Left hindlimb (tissue), 1 donor: ENCODE measurements at regions not wholly inside any gene's neighbourhood (a gene's known extent, or its start where the extent isn't known, plus 50 kb on each side); places are given as distances from the start of the nearest gene placed in this dataset.
A peak's percentile ranks its signal among the peaks of the same experiment; 100 is the strongest.

Experiments used
- DNase-seq: peaks from one replicate; pipeline ENCODE4 v3.0.0-alpha.2; 2018

DNA sequence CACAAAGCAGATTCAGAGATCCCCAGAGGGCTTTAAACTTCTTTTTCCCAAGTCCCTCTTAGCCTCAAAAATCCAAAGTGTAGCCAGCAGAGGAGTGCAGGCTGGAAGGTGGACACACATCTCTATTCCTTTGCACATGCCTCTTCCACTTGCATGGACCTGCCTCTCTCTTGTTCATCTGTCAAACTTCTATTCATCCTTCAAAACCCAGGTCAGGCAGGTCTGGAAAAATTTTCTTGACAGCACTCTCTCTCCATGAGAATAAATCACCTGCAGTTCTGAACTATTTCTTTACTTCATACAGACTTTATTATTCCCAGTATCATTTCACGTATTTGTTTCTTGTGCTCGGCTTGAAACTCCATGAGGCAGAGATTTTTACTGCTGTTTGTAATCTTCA is 127.5 kb downstream of the SS18 start:
- DNase-seq = no peak

DNA sequence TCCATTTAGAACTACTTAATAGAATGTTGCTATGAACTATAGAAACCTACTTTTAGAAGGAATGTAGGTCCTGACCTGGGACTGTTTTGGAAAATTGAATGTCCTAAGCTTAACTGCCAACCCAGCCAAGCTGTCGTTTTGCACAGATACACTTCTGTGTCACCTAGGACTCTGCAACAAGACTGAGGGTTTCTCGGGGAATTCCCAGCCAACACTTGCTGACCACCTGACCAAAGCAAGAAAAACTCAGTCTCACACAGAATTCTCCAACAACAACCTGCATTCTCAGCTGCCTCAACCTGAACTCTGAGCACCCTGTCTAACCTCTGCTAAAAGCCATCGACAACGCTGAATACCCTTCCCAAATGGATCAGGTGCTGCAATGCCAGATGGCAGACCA is 128.2 kb downstream of the SS18 start:
- no peak for DNase-seq

DNA sequence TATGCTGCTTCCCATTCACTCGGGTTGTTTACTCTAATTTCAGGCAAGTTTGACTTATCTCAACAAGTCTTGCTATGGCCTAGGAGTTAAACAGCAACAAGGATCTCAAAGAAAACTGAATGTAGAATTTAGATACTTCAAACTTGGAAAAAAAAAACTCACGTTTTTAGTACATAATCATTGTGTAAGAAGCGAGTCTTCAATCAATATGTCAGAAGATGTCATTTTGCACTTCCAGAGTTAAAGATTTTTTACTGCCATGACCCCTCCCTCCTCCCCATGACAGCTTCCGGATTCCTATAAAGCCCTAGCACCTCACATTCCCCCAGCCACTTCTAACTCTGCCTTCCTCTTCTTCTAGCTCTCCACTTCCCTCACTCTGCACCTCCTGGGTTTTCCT is 133.4 kb downstream of the SS18 start:
- no peak for DNase-seq

DNA sequence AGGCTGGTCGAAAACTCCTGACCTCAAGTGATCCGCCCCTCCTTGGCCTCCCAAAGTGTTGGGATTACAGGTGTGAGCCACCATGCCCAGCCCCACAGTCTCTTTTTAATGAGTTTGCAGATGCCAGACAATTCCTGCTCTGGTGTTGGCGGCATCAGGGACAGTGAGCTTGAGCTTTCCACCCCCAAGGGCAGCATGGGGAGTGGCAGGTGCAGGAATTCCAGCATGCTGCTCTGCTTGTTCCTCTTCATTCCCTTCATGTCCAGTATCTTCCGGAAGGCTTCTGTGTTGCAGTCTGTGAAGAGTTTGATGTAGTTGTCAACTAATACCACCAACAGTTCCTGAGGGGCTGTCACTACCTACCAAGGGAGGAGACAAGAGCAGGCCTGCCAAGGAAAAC is 137.3 kb downstream of the SS18 start:
- no peak for DNase-seq

DNA sequence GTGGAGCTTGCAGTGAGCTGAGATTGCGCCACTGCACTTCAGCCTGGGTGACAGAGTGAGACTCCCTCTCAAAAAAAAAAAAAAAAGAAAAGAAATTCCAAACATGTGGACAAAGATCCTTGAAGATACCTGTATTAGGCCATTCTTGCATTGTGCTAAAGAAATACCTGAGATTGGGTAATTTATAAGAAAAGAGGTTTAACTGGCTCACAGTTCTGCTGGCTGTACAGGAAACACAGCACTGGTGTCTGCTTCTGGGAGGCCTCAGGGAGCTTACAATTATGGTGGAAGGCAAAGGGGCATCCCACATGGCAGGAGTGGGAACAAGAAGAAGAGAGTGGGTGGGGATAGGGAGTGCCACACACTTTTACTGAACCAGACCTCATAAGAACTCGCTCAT is 140.1 kb downstream of the SS18 start:
- DNase-seq = no peak

DNA sequence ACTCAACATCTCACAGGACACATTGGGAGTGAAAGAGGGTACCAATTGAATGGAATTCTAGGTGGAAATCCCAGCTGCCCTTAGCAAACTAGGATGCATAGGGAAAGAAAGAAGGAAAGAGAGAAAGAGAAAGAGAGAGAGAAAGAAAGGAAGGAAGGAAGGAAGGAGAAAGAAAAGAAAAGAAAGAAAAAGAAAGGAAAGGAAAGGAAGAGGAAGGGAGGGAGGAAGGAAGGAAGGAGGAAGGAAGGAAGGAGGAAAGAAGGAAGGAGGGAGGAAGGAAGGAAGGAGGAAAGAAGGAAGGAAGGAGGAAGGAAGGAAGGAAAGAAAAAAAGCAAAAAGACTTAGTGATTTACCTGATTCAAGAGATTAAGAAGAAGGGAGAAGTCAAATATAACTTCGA is 143.9 kb downstream of the SS18 start:
- DNase-seq = no peak

DNA sequence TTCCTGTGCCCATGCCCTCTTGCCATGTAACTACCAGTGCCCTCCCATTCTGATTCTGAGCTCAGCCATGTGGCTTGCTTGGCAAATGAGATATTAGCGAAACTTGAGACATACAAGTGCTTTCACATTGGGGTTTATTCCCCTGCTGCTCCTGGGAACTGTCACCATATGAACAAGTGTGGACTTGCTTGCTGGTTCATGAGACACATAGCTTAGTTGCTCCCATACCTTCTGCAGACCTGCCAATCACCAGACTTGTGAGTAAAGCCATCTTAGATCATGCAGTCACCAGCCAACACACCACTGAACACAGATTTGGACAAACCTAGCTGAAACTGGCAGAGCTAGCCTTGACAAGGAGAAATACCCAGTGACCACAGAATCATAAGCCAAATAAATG is 155.1 kb downstream of the SS18 start:
- DNase-seq = no peak

DNA sequence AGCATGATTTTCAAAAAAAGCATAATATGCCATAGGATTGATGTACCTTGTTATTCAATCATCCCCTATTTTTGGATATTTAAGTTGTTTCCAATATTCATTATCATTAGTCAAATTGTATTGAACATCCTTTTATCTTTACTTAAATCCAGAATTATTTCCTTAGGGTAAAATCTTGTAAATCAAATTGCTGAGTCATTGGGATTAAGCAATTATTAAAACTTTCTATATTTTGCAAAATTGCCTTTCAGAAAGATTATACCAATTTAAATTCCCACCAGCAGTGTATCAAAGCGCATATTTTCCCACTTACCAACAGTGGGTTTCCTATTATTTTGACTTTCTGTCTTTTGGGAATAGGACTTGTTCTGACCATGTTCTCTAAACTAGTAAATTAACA is 159.3 kb downstream of the SS18 start:
- no peak for DNase-seq

DNA sequence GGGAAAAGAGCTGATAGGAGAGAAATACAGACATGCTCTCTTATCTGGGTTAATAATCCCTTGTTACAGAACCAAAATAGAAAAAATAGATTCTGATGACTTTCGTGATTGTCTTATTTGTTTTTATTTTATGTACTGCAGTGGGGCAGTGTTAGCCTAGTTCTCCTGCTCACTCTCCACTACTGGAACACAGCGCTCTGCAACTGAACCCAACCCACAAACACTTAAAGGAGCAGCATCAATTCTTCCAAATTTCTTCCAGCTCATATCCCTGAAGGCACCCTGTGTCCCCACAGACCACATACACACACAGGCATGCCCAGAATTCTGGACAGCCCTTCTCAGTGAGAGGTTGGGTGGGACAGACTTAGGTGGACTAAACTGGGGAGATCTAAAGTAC is 160.6 kb downstream of the SS18 start:
- DNase-seq = no peak

DNA sequence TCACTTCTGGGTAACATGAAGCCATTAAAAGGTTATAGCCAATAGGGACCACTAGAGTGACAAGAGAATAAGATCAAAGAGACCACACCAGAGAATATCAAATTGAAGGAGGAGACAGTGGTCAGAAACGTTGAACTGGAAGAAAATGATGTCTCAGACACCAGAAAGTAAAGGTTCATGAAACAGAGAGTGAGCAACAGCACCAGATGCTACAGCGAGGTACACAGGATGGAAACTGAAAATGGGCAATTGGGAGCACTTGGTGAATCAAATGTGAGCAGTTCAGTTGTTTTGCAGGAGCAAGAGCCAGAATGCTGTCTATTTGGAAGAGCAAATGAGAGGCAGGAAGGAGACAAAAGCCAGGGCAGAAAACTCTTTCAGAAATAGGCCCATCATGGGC is 162.6 kb downstream of the SS18 start:
- no peak for DNase-seq

DNA sequence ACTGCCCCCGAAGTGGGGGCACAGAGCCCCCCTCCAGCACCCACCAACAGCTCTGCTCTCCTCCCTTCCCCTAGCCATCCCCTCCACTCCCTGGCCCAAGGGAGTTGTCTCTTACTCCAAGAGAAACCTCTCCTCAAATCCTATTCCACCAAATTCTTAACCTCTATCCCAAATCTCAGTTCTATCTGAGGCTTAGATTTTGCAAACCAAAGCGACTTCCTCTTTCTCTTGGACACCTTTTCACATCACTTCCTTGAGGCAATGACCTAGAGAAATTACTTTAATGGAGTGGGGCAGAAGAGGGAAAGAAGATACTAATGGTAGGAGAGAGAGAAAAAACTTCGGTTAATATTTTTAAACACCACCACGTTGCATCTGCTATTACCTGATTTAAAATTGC is 167.2 kb downstream of the SS18 start:
- DNase-seq = no peak

DNA sequence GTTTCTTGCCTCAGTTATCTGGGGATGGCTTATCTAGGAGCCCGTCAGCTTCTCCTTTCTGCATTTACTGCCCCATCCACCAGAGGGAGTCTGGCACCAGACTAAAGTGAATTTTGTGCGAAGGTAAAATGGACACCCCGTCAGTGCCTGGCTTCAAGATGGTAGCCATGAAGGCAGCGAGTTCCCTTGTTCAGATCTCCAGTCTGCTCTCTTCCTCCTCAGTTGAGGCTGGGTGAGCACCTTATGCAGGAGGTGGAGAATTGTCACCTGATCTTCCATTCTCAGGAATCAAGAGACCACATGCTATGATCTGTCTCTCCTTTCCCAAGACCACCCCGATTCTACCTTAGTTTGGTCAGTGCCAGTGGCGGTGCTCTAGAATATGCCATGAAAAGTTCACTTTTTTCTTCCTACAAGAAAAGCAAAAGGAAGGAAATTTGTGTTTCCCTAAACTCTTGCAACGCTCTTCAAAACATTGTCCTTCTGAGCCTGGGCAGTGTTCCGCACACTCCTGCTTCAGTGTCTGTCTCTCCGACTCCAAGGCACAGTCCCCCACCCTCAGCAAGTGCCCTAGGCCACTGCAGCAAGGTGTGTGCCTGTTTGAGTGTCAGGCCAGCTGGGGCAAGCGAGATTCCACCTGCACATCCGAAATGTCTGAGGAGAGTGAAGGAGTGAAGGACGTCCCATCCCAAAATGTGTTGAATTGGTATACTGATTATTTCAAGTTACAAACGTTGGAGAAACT is 168.6 kb downstream of the SS18 start:
- DNase-seq = no peak

DNA sequence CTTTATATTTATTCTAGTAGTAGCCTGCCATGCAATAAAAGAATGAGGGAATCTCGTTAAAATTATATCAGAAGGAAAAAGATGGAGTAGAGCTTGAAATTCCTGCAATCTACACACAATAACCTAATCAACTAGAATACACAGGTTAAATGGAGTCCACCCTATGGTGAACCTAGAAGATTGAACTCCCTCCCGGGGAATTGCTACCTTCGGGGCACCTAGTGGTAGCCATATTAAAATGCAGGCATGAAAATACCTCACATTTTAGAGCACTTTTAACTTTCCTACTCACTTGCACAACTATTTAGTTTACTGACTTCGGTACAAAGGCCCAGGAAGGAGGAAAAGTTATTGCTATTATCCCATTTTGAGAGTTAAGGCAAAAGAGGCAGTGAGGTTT is 174.5 kb downstream of the SS18 start:
- no peak for DNase-seq

DNA sequence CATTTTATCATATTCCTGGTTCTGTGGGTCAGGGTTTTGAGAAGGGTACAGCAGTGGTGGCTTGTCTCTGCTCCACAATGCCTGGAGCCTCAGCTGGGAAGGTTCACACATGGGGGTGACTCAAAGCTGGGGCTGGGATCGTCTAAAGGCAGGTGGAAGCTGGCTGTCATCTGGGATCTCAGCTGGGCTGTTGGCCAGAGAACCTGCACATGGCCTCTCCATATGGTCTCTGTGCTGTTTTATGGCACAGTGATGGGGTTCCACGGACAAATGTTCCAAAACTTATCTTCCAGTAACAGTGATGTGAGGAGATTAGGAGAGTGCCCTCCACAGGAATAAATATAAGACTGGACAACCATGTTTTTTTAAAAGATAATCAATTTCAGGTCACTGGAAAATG is 191.4 kb downstream of the SS18 start:
- DNase-seq = no peak

DNA sequence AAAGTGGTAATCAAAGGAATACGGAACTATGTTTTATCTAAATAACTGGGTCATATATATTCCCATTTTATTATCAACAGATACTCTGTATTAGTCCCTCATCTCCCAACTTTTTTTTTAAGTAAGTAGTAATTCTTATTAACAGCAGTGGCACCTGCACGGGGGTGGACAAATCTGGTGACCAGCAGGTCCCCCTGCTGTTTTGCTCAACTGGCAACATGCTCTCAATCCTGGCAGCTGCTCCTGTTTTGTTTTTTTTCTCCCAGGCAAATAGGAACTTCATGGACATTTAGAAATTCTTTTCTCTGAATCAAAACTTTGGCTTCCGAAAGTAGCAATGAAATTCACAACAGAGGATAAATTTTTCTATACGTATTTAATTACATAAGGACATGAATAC is 193.5 kb downstream of the SS18 start:
- no peak for DNase-seq

DNA sequence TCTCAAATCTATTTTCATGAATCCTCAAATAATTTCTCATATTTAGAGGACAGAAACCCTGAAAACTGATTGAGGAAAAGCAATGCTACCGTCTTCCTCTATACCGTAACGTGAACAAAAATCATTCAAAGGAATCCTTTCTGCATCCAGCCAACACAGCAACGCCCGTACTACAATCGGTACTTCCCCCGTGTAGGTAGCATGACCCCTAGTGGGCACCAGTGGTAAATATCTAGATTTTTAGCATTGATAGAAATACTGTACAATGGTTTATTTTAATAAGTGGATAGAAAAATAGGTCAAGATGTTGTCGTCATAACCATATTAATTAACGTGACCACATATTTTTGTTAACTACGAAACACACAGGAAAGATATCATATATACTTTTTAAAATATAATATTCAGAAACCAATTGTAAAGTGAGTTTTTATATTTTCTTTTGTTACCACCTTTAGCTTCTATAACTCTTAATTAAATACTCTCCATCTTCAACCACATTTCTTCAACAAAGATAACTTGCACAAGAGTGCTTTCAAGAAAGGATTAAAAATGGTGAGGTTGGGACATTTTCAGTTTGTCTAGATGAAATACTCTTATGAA is 194.1 kb downstream of the SS18 start:
- peak; percentile 48 for DNase-seq

DNA sequence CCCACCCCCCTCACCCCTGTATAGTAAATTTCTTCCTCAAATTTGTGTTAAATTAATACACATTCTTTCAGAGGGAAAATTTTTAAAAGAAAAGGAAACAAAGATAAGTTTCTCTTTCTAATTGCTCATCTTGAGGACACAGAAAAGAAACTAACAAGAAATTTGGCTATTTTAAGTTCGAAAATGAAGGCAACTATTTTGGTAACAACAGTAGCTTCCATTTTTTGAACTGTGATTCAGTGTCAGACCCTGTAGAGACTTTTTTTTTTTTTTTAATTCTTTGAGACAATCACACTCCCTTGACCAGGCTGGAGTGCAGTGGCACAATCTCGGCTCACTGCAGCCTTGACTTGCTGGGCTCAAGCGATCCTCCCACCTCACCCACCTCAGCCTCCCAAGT is 194.9 kb downstream of the SS18 start:
- no peak for DNase-seq

DNA sequence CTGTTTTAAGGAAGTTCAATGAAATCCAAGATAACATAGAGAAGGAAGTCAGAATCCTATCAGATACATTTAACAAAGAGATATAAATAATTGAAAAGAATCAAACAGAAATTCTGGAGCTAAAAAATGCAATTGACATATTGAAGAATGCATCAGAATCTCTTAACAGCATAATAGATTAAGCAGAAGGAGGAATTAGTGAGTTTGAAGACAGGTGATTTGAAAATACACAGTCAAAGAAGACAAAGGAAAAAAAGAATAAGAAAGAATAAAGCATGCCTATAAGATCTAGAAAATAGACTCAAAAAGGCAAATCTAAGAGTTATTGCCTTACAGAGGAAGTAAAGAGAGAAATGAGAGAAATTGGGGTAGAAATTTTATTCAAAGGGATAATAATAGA is 204.1 kb downstream of the SS18 start:
- no peak for DNase-seq

DNA sequence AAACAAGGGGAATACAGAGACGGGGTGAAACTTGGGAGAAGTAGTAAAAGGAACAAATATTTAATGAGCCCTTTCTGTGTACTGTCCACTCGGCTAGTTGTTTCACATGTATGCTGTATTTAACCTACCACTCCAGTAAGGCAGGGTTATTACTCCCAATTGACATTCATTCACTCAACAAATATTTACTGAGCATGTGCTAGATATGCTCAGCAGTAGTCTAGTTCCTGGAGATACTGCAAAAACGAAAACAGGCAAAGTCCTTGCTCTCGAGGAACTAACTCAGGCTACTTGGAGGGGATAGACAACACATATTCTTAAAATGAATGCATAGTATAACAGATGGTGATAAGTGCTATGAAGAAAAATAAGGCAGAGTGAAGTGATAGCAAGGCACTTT is 207.3 kb downstream of the SS18 start:
- no peak for DNase-seq

DNA sequence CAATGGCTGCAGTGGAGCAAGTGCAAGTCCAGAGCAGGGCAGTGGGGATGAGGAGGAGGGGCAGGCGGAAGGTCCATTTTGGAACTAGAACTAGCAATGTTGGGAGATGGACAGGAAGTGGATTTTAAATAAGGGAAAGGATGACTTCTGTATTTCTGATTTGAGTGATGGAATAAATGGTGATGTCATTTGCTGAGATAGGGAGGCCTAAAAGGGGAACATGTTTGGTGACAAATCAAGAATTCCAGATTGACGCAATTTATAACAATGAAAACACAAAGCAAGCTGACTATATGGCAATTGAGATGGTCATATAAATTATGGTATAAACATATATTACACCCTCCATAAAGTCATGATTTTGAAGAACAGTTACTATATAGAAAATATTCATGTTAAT is 209.3 kb downstream of the SS18 start:
- no peak for DNase-seq

DNA sequence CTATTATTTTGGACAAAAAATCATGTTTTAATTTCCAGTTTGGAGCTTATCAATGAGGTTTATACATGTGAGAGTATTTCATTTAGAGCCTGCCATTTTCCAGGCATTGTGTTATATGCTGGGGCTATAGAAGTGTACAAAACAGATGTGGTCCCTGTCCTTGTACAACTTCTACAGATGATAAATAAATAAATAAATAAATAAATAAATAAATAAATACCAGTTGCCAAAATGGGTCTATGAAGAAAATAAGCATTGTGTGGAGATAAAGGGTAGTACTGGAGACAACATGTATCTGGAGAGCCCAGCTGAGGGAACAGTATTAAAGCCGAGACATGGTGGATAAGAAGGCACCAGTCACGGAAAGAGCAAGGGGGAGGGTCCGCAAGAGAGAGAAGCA is 210.0 kb downstream of the SS18 start:
- no peak for DNase-seq

DNA sequence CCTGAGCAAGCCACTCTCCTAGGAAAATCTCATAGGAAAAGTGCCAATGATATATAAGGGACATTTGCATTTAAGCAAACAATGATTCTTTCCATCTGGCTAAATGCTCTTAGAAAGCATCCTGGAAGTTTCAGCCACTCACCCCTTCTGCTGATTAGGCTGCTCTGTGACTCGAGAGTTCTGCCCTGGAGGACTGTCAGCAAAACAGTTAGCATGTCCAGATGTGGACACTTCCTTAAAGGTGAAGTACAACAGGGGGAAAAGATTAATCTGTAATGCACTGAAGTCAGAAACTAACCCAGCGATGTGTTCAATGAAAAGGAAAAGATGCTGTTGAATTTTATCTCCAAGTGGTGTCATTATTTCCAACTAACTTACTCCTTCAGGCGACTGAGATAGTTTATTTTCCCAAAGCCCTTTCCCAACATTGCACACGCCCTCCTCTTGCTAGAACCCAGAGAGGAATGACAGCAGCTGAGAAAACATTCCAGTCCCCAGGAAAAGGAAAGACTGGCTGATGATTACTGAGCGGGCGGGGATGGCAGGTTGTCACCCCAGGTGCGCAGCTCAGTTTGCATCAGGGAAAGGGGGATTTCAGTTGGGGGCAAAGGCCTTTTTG is 214.0 kb downstream of the SS18 start:
- DNase-seq = no peak

DNA sequence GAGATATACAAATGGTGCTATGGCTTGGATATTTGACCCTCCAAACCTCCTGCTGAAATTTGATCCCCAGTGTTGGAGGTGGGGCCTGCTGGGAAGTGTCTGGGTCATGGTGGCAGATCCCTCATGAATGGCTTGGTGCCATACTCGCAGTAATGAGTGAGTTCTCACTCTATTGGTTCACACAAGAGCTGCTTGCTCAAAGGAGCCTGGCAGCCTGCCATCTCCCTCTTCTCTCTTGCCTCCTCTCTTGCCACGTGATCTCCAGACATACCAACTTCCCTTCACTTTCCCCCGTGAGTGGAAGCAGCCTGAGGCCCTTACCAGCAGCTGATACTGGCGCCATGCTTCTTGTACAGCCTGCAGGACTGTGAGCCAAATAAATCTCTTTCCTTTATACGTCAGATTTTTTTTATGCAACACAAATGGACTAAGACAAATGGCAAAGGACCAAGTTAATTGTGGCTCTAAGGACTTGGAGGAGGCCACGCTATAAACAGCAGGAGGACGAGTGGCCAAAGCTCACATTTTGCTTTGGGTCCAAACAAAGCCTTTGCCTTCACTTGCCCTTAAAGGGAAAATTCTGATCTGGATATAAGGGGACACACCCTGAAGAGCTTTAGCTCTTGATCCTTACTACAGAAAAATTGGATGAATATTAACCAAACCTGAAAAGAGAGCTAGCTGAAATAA is 214.7 kb downstream of the SS18 start:
- DNase-seq = no peak

DNA sequence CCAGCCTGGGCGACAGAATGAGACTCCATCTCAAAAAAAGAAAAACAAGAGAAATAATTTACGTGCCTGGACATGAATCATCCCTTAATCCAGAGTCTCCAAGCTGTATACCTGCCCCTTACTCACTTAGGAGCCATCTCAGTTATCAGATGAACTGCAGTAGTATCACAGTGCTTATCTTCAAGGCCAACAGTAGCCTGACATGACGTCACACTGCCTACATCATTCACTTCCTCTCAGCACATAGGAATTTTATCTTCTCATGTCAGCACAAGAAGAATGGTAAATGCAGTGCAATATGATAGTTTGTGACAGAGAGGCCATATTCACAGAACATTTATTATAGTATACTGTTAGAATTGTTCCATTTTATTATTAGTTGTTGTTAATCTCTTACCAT is 216.6 kb downstream of the SS18 start:
- no peak for DNase-seq
